ENCODE measurements at regions not wholly inside any gene's neighbourhood (a gene's known extent, or its start where the extent isn't known, plus 50 kb on each side); places are given as distances from the start of the nearest gene placed in this dataset.
"Not testable (repeated sequence)": the region's sequence is repeated elsewhere in the genome, so short reads cannot be mapped to it uniquely, and the experiment has no call there.

- DNase-seq (ENCODE audit: low spot score), result no peak
These were observed 884.5 kb upstream of the EPHA5 start for GRCh38 chr4:66554826-66555225.

DNA sequence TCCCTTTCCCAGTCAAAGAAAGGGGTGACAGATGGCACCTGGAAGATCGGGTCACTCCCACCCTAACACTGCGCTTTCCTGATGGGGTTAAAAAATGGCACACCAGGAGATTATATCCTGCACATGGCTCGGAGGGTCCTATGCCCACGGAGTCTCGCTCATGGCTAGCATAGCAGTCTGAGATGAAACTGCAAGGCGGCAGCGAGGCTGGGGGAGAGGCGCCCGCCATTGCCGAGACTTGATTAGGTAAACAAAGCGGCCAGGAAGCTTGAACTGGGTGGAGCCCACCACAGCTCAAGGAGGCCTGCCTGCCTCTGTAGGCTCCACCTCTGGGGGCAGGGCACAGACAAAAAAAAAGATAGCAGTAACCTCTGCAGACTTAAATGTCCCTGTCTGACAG is 875.0 kb upstream of the EPHA5 start:
- not testable (repeated sequence) for DNase-seq (ENCODE audit: low spot score)

DNA sequence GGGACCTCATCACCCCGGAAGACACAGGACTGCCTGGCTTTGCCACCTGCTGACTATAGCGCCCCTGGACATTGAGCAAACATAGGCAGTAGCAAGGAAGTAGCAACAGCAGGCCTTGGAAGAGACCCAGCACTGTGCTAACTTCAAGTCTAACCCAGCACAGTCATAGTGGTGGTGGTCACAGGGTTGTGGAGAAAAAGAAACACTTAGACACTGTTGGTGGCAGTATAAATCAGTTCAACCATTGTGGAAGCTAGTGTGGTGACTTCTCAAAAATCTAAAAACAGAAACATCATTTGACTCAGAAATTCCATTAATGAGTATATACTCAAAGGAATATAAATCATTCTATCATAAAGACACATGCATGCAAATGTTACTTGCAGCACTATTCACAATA is 874.0 kb upstream of the EPHA5 start:
- DNase-seq (ENCODE audit: low spot score), result no peak

- no peak for DNase-seq (ENCODE audit: low spot score)
These were observed 869.5 kb upstream of the EPHA5 start for GRCh38 chr4:66539745-66540144.

DNA sequence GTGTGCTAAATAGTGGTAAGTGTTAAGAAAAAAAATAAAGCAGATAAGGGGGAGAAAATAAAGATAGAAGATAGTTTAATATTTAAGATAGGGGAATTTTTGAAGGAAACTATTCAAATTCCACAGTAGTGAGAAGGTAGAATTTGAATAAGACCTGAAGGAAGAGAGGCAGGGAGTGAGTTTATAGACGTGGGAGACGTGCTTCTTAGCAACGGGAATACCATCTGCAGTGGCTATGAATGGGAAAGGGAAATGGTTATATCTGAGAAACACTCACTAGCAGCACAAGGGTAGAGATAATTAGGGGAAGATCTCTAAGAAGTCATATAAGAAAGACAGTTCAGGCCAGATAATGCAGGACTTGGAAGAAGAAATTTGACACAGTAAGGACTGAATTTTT is 854.5 kb upstream of the EPHA5 start:
- DNase-seq (ENCODE audit: low spot score), result no peak

DNA sequence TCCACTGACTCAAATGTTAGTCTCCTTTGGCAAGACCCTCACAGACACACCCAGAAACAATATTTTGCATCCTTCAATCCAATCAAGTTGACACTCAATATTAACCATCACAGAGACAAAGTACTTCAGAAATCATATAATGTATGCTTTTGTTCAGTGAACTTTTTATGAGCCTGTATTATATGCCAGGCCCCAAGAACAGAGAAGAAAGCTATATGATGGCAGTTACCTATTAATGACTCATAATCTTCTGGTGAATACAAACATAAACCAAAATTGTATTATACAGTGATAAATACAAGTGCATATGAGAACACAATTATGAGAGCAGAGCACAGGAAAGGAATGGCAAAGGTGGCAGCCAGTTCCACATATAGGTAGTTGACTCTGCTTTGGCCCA is 852.0 kb upstream of the EPHA5 start:
- no peak for DNase-seq (ENCODE audit: low spot score)

DNA sequence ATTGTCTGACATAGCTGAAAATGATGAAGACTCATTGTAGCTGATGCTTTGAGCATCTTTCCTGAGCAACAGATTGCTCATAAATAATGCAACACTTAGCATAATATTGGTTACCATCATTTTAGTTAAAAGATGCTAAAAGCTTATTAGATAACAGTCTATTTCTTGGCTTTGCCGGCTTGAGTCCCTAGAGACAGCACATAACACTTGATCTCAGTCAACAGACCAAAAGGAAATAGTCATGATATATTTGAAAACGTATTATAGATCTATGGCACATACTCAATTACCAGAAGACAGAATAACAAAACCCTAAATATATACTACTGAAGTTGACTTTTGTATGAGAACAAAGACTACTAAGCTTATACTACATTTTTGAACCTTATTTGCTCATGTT is 846.7 kb upstream of the EPHA5 start:
- no peak for DNase-seq (ENCODE audit: low spot score)

- no peak for DNase-seq (ENCODE audit: low spot score)
These were observed 836.7 kb upstream of the EPHA5 start for GRCh38 chr4:66506985-66507384.

DNA sequence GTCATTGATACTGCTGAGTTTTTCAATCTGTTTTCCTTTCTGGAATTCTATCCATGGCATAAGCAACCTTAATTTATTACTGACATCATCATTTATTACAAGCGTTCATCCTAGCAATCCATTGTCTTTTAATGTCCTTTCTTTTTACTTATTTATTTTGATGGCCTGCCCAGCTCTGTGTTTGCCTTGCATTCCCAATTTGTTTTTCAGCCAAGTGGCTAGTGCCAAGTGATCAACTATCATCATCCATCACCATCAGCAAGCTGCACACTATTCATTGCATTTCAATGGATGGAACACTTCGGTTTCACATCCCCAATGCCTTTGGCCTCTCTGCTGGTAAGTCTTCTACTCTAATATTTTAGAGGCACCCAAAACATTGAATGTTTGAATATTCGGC is 831.7 kb upstream of the EPHA5 start:
- no peak for DNase-seq (ENCODE audit: low spot score)

- no peak for DNase-seq (ENCODE audit: low spot score)
These were observed 820.4 kb upstream of the EPHA5 start for GRCh38 chr4:66490729-66491128.

GRCh38 chr4:66489783-66490452 is 819.6 kb upstream of the EPHA5 start:
- no peak for DNase-seq (ENCODE audit: low spot score)

DNA sequence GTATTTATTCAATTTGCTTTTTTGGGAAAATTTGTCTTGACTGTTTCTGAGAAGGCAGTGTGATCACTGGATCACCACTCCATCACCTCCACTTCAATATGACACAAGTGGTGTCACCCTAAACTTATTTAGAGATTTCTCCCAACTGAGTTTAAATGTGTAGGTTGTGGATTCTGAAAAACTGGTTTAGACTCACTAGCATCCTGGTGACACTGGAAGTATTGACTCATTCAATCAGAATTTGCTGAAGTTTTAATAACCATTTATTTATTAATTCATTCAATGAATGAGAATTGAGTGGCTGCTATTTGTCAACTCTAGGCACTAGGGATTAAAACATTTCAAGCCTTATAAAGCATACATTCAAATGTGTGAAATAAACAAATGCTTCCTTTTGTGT is 819.1 kb upstream of the EPHA5 start:
- DNase-seq (ENCODE audit: low spot score), result no peak

- no peak for DNase-seq (ENCODE audit: low spot score)
These were observed 815.8 kb upstream of the EPHA5 start for GRCh38 chr4:66486068-66486467.

GRCh38 chr4:66482186-66482585 is 811.9 kb upstream of the EPHA5 start:
- DNase-seq (ENCODE audit: low spot score), result no peak

- no peak for DNase-seq (ENCODE audit: low spot score)
These were observed 805.3 kb upstream of the EPHA5 start for GRCh38 chr4:66475596-66475995.

GRCh38 chr4:66465111-66465510 is 794.8 kb upstream of the EPHA5 start:
- DNase-seq (ENCODE audit: low spot score), result no peak

GRCh38 chr4:66462890-66463289 is 792.6 kb upstream of the EPHA5 start:
- not testable (repeated sequence) for DNase-seq (ENCODE audit: low spot score)

GRCh38 chr4:66451741-66452140 is 781.5 kb upstream of the EPHA5 start:
- DNase-seq (ENCODE audit: low spot score), result no peak

- no peak for DNase-seq (ENCODE audit: low spot score)
These were observed 772.7 kb upstream of the EPHA5 start for GRCh38 chr4:66443008-66443407.

DNA sequence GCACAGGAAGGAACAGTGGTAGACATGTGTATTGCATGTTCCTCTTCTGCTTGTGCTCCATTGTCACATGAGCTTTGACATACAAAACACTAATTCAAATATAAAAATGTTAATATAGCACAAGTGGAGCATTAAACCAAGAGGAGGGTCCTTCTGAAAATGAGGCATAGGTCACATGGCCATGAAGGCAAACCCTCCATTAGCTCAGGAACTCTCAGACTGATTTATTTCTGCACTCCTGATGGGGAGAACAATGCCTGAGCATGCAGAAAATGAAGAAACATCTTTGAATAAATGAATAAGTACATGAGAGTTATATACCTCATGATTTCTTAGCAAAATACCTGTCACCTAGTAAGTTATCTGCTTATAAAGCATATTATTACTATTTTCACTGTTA is 769.2 kb upstream of the EPHA5 start:
- no peak for DNase-seq (ENCODE audit: low spot score)

DNA sequence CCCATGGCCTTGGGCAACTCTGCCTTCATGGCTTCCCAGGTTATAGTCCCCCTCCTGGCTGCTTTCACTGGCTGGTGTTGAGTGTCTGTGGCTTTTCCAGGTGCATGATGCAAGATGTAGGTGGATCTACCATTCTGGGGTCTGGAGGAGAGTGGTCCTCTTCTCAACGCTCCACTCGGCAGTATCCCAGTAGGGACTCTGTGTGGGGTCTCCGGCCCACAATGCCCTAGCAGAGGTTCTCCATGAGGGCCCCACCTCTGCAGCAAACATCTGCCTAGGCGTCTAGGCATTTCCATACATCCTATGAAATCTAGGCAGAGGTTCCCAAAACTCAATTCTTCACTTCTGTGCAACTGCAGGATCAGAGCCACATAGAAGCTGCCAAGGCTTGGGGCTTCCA is 763.4 kb upstream of the EPHA5 start:
- no peak for DNase-seq (ENCODE audit: low spot score)

GRCh38 chr4:66430856-66431255 is 760.6 kb upstream of the EPHA5 start:
- DNase-seq (ENCODE audit: low spot score), result no peak

DNA sequence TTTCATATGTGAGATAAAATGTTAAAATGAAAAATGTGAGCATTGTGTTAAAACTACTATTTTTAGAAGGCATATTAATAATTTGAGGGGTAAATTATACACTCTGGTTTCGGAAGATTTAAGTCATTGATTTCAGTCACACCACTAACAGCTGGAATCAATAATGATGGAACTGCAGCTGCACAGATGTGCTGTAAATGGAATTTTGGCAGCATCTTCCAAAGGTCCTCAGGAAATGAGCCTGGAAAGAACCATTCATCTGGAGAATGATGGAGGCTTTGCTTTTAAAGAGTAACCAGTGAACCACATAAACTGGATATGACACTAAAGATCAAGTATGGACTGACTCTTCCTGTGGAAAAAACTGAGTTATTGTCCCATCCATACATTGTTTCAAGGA is 759.0 kb upstream of the EPHA5 start:
- DNase-seq (ENCODE audit: low spot score), result no peak

- no peak for DNase-seq (ENCODE audit: low spot score)
These were observed 746.1 kb upstream of the EPHA5 start for GRCh38 chr4:66416425-66416824.

- no peak for DNase-seq (ENCODE audit: low spot score)
These were observed 733.9 kb upstream of the EPHA5 start for GRCh38 chr4:66404141-66404540.

Data from cerebellar cortex (tissue), 1 donor.